ENCODE measurements at regions not wholly inside any gene's neighbourhood (a gene's known extent, or its start where the extent isn't known, plus 50 kb on each side); places are given as distances from the start of the nearest gene placed in this dataset.
"Not testable (repeated sequence)": the region's sequence is repeated elsewhere in the genome, so short reads cannot be mapped to it uniquely, and the experiment has no call there.

DNA sequence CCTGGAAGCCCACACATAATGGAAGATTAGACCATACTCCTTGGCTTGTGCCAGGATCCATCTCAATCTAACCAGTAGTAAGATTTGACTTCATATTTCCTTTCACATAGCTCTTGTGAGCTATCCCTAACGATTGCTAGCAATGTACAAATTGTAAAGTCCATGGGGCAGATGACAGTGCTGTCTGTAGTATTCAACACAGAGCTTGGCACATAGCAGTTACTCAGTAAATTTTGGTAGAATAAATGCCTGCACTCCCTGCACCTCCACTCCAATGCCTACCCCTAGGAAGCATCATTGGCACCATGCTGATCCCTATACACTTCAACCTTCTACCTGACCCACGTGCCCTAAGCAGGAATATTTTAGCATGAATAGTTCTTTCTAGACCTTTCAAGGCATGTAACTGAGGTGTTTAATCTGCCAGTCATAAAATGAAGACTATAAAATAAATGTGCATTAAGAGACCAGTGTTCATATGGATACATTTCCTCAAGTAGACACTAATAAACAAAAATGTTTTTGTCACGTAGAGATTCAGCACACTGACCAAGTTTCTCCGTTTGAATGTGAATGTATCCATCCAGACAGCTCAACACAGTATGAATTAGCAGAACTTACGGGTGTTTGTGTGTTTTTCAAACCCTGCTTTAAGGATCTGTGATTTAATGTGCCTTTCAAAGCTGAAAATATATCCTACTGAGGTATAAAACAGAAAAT, 98.8 kb downstream of the BMP4 start:
- DNase-seq (ENCODE audit: low read depth in 2 of 2), result no peak

DNA sequence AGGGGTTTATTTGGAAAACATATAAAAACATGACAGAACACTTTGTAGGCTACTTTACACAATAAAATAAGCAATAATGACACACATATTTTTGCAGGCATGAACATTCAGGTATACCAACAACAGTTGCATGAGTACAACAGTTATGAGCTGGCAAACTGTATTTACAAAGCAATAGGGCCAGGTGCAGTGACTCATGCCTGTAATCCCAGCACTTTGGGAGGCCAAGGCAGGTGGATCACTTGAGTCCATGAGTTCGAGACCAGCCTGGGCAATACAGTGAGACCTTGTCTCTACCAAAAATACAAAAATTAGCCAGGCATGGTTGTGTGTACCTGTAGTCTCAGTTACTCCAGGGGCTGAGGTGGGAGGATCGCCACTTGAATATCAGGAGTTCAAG, 101.1 kb downstream of the BMP4 start:
- DNase-seq (ENCODE audit: low read depth in 2 of 2), result no peak

DNA sequence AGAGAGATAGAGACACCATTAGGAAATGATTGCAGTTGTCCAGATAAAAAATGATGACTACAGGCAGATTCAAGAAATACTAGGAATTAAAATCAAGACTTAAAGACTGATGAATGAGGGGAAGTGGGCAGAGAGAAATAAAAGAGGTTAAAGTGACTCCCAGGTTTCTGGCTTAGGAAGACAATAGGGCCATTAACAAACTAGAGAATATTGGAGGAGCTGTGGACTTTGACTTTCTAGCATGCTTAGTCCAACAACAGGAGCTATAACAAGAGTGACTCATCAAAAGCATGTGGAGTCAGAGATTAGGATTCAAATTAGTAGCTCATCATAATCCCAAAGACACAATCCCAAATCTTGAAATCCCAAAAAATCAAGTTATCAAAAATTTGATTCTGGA, 101.5 kb downstream of the BMP4 start:
- no peak for DNase-seq (ENCODE audit: low read depth in 2 of 2)

DNA sequence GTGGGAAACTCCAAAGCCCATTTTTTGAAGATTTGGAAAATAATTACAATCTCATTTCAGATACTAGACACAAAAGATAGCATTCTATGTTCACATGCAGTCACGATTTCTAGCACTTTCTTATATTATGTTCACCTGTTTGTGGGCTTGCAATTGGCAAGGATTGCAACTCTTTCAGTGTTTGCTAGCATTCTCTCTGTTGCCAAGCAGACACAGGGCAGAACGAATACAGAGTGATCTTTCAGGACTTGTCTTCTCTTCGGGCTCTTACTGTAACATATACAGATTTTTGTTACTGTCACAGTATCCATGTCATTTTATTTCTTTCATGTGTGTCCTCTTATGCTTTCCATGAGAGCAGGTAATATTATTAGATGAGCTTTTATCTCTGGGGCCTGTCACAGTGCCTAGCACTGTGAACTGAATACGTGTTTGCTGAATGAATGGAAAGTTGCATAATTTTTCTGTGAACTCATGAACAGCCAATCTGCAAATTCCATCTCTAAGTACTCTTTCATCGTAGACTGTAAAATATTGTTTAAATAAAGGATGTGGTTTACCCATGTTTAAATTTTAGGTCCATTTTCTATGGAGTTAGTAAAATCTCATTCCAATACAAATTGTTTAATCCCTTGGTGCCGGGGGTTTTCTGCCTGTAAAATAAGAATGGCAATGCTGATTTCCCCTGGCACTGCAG, 105.1 kb downstream of the BMP4 start:
- no peak for DNase-seq (ENCODE audit: low read depth in 2 of 2)

DNA sequence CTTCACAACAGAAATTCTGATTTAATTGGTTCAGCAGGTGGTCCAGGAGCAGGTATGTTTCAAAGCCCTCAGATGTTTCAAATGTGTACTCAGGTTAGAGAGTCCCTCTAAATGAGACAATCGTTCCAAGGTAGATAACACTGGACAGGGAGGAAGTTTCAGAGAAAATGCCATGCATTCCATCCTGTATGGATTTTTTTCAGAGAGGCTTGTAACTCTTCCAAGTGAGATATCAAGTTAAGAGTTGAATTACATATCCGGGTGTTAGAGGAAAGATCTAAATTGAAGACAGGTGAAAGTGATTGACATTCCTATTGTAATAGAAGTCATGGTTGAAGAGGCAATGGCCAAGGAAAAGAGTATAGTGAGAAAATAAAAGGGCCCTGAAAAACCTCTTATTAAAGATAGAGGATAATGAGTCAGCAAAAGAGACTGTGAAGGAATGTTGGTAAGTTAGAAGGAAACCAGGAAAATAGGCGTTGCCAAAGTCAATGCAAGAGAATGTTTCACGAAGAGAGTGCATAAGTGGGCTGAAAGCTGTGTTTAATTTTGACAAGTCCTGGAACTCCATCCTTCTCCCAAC, 105.8 kb downstream of the BMP4 start:
- DNase-seq (ENCODE audit: low read depth in 2 of 2), result no peak

DNA sequence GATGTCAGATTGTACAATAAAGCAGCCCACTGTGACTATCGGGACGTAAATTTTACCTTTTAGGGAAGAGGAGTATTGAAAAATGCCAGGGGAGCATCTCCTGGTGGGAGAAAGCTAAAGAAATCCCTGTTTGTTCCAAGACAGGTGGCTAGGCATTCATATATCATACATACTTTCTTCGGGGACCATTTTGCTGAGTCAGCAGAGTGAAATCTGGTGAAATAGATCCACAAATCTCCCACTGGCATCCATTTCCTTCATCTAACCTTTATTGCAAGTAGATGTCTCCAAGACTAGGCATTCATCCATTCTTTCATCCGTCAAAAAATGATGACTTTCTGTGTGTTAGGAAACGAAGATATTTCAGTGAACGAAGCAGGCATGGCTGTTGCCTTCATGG, 107.1 kb downstream of the BMP4 start:
- DNase-seq (ENCODE audit: low read depth in 2 of 2), result no peak

DNA sequence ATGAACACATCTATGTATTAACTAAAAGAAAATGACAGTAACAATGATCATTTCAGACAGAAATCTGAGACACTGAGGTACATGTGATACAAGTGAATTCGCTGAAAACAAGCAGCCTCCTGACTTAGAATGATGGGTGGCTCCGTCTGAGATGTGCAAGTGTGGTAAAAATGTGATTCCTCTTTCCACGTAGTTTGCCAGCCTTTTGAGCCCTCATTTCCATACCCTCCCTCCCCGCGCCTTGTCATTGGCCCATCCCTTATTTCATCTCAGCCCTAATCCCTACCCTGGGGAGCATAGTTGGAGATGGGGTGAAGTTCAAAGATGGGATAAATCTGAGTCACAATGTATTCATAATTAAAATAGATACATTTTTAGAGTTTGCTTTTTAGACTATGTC, 107.8 kb downstream of the BMP4 start:
- DNase-seq (ENCODE audit: low read depth in 2 of 2), result no peak

DNA sequence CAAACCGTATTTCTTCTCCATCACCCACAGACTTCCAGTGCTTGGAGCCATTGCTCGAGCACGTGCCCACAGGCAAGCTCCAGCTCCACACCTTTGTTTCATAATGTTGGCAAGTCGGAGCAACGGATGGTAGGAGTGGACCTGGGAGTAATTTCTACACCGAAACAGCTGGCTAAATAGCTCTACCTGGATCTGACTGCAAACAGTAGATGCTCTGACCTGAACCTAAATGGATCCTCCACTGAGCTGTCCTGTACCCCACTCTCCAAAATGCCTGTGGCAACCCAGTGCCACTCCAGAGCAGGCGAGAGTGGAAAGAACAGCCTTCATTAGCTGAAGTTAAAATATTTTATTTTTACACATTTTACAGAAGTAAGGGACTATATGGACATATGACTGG, 108.7 kb downstream of the BMP4 start:
- no peak for DNase-seq (ENCODE audit: low read depth in 2 of 2)

DNA sequence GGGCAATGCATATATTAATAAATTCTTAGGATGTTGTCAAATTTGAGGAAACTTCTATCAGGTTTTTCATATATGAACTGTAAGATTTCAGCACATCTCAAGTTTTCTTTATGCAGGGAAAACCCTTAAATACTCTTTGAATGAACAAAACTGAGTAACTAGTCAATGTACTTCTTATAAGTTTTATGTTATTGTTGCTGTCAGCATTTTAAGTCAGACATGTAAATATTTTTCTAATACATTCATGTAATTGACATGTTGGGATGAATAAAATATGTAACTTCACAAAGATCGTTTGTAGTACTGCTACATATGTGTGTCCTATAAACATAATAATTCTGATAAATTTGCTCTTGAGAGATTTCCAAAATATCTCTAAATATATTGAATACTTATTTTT, 109.6 kb downstream of the BMP4 start:
- no peak for DNase-seq (ENCODE audit: low read depth in 2 of 2)

DNA sequence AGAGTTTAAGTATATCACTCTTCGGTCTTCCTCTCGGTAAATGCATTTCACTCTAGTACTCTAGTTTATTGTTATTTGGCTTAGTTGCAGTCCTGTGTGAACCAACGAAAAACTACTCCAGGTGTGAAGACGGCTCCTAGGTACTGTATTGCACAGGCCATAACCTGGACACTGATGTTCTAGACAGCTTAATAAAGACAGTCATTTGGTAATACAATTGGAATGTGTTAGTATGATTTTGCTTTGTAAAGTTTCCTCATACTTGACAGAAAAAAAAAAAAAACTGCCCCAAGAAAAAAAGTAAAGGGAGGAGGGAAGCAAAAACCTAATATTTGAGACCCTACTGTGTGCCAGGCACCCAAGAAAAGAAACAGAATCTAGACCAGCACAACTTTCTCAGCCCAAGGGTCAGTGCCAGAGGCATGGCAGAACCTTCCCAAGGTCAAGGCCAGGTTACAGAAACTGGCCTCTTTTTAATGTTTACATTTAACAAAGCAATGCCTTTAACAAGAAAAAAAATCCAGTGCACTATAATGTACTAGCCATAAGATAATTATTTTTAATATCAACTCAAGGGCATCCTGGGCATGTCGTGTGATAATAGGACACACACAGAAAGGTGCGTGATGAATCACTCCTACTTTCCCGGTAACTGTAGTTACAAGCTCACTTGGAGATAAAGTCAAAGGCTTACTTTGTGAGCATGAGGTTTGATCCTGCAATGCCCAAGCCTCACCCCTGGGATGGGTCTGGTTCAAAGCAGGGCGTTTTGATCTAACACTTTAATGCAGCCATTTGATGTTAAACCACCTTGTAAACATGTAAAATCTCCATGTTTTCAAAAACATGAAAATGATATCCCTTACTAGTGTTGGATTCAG, 110.6 kb downstream of the BMP4 start:
- no peak for DNase-seq (ENCODE audit: low read depth in 2 of 2)

DNA sequence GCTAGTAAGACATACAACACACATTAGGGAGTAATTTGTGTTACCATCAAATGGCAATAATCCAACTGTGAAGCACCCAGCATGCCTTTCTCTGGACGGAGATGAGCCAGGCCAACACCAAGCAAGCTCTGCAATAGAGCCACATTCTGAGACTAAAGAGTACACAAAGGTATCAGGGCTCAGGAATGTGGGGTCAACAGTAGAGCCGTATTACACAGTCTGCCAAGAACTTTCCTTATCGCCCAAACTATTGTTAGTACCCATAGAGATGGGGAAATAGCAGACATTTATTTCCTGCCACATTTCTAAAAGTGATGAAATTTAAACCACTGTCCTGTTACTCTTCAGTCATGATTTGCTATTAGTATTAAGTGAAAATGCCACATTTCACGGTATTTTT, 113.7 kb downstream of the BMP4 start:
- DNase-seq (ENCODE audit: low read depth in 2 of 2), result peak; percentile 15 to 79

DNA sequence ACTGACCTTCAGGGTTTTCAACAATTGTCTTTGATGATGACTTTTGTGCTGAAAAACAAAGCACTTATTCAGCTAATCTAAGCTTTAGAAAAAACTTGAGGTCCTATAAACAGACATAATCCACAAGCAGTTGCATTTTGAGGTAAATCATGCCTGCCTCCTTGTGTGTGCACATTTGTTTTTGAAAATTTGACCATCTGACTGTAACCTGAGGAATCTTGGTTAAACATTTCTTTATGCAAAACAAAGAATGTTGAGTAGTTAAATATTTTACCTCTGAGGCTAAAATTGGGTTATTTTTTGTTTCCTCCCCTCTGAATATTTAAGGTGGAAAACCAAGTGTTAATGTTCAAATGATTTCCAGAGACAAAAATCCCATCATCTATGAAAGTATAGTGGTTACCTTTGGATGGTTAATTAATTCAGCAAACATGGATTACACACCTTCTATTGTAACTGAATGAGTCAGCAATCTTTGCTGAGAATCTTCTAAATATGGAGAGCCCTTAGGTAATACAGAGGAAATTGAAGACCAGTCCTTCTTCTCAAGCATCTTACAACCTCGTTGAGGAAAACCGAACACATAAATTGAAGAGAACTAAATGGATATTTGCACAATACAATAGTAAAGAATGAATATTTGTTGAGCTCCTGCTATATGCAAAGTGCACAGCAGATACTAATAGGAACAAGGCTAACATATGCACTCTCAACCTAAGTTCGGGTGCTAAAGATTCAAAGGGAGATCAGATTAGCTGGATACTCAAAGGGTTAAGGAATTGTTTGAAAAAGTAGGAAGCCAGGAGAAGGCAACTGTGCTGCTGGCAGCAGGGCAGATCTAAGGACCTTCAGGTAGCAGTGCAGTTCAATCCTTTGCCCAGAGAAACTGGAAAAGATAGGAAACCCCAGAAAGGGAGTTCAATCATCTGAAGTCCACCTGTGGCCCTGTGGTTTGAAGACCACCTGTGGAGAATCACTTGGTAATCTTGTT, 115.2 kb downstream of the BMP4 start:
- no peak for DNase-seq (ENCODE audit: low read depth in 2 of 2)

DNA sequence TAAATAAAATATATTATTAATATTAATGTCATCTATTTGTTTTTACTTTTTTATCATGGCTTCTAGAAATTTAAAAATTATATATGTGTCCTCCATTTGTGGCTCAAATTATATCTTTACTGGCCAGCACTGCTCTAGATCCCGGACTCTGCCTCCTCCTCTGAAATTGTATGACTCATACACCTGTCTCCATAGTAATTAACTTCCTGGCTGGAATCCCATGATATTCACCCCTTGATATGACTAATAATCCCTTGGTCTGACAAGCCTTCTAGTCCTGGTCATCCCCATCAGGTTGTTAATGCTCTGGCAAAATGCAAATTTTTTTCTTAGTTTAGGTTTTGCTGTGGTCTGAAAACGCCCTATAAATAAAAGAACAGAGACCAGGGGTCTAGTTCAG, 116.2 kb downstream of the BMP4 start:
- peak; percentile 34 to 68 for DNase-seq (ENCODE audit: low read depth in 2 of 2)

DNA sequence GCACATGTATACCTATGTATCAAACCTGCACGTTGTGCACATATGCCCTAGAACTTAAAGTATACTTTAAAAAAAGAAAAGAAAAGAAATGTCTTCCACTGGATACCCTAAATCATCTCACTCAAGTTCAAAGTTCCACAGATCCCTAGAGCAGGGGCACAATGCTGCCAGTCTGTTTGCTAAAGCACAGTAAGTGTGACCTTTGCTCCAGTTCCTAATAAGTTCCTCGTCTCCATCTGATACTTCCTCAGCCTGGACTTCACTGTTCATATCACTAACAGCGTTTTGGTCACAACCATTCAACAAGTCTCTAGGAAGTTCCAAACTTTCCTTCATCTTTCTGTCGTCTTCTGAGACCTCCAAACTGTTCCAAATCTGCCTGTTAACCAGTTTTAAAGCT, 118.3 kb downstream of the BMP4 start:
- DNase-seq (ENCODE audit: low read depth in 2 of 2), result no peak

DNA sequence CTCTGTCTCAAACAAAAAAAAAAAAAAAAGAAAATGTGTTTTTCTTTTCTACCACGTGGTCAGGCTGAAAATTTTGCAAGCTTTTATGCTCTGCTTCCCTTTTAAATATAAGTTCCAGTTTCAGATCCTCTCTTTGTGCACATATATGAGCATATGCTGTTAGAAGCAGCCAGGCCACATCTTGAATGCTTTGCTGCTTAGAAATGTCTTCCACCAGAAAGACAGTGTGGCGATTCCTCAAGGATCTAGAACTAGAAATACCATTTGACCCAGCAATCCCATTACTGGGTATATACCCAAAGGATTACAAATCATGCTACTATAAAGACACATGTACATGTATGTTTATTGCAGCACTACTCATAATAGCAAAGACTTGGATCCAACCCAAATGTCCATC, 119.0 kb downstream of the BMP4 start:
- not testable (repeated sequence) for DNase-seq (ENCODE audit: low read depth in 2 of 2)

DNA sequence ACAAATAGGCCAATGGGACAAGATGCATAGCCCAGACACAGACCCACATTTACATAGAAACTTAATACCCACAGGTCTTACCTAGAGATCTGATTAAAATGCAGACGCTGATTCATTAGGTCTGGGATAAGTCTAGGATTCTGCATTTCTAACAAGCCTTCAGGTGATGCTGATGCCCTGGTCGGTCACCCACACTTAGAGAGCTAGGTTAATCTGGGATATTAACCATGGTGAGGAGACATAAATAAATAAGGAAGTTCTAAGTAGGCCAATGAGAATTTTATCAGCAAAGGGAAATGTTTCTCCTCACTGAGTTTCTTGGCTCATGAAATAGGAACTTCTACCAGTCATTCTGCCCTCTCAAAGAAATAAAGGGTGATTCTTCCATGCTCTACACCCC, 120.1 kb downstream of the BMP4 start:
- DNase-seq (ENCODE audit: low read depth in 2 of 2), result no peak

DNA sequence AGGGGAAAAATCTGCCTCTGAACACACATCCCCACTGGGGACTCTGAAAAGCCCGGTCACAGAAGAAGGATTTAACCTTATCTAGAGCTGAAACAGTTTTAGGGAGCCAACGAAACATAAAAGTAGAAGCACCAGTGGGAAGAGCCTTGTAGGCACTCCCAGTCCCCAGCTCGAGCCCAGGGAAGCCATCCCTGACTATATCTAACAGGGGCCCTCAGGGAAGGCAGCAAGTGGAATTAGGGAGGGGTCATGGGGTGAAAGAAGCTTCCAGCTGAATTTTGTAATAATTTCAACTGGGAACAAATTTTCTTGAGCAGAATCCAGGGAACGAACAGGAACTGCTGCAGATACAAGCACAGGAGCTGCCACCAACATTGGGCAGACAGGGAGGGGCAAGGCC, 127.8 kb downstream of the BMP4 start:
- no peak for DNase-seq (ENCODE audit: low read depth in 2 of 2)

DNA sequence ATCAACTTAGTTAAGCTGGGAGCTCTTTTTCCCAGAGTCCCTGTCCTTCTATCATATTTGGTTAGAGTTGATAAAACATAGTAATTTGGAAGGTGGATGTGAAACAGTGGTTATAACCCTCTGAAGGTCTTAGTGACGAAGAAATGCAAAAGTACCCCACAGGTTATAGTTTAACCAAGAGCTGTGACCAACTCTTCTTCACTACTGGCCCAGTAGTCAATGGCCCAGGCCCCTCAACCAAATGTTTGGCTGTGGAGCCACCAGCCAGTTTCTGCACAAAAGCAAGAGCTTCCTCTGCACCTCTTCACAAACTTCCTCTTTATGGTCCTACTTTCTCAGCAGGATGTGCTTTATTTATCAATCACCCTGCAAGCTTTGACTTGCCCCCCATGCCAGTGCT, 132.6 kb downstream of the BMP4 start:
- no peak for DNase-seq (ENCODE audit: low read depth in 2 of 2)

DNA sequence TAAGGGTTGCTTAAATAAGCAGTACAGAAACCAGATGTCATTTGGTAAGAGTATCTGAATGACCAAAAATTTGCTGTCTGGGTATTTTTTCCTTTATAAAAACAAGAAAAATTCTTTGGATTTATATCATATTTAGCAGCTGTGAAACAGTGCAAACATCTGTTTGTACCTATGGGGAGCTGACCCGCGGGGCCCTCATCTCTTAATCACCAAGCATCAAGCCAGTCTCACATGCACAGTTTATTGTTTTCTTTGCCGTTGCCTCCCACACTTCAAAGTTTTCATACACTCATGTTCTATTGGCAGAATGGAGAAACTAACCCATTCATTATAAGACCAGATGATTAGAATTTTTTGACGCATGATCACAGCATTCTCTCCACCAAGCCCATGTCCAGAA, 142.2 kb downstream of the BMP4 start:
- DNase-seq (ENCODE audit: low read depth in 2 of 2), result no peak

DNA sequence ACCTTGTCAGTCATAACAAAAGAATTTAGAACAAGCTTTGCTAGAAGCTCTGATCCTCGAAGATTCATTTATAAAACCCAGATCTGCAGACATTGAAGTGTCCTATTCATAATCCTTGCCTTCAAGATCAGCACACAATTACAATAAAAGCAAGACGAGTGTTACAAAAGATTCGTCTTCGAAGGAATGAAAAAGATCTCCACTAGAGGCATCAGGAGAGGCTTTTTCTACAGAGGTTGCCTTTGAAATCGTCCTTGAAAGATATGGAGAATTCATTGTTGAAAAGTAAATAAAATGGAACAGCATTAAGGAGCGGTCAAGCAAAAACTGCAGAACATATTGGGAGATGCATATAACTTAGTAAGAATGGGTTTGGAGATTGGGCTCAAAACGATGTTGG, 146.4 kb downstream of the BMP4 start:
- DNase-seq (ENCODE audit: low read depth in 2 of 2), result no peak

DNA sequence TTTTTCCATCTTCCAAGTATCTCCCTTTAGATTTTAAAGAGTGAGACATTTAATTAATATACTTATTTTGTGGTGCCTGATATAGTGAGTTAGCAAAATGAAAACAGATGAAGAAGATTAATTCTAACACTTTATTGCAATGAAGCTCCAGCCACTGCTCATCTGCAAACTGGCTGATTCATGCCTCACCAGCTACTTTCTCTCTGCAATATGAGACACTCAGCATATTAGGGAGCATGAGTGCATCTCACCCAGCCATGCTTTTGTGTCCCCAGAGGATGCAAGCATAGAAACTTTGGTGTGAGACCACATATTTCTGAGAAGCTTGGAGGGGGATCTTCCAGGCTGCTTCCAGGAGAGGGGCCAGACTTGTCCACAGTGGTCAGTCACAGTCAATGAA, 148.6 kb downstream of the BMP4 start:
- no peak for DNase-seq (ENCODE audit: low read depth in 2 of 2)

All from lung microvascular endothelial cell (primary cell).